Vagina (tissue), 2 donors: ENCODE measurements at regions not wholly inside any gene's neighbourhood (a gene's known extent, or its start where the extent isn't known, plus 50 kb on each side); places are given as distances from the start of the nearest gene placed in this dataset.

Source experiments
- CTCF ChIP-seq, 3 experiments: fragments of 450-650 bp in 2 of 3; fragments of 200-600 bp in 1 of 3; sonication (generic) in 1 of 3; IDR thresholded peaks; one replicate each; pipeline ENCODE4 v1.5.1; 2017 to 2019; ENCODE audit warnings: antibody characterized with exemption in 3 of 3, mild to moderate bottlenecking in 2 of 3, moderate library complexity in 2 of 3
- POLR2AphosphoS5 ChIP-seq, 2 donors: sonication (generic); formaldehyde crosslinking; IDR thresholded peaks; one replicate each; pipeline ENCODE4 v1.9.0; 2017; ENCODE audit warnings: antibody characterized with exemption in 2 of 2, mild to moderate bottlenecking in 2 of 2, low read depth in 1 of 2; ENCODE audit not compliant: insufficient read depth in 1 of 2

GRCh38 chr11:110805756-110806155 is 93.5 kb upstream of the ARHGAP20 start:
- TF ChIP-seq POLR2AphosphoS5 (IDR thresholded peaks at IDR 0.05; ENCODE audit: insufficient read depth in 1 of 2, low read depth in 1 of 2) = no peak
- no peak for TF ChIP-seq CTCF (IDR thresholded peaks at IDR 0.05)
